HG03460 (cell line): ENCODE measurements at regions not wholly inside any gene's neighbourhood (a gene's known extent, or its start where the extent isn't known, plus 50 kb on each side); places are given as distances from the start of the nearest gene placed in this dataset.
"Not testable (repeated sequence)": the region's sequence is repeated elsewhere in the genome, so short reads cannot be mapped to it uniquely, and the experiment has no call there.

Experiments
- ATAC-seq: cut with Tn5 transposase; IDR thresholded peaks from one replicate; pipeline ENCODE4 v1.9.1; 2021; ENCODE audit not compliant: unreplicated experiment

GRCh38 chr2:75326645-75327044 lies 127.3 kb upstream of the TACR1 start:
- ATAC-seq: no peak

- no peak for ATAC-seq
These were observed 126.3 kb upstream of the TACR1 start for GRCh38 chr2:75325594-75325993.

GRCh38 chr2:75324861-75325284 lies 125.6 kb upstream of the TACR1 start:
- ATAC-seq: no peak

GRCh38 chr2:75324141-75324540 lies 124.8 kb upstream of the TACR1 start:
- ATAC-seq: no peak

- ATAC-seq: no peak
These were observed 122.2 kb upstream of the TACR1 start for GRCh38 chr2:75321599-75321922.

GRCh38 chr2:75320898-75321598 lies 121.7 kb upstream of the TACR1 start:
- no peak for ATAC-seq

- ATAC-seq: no peak
These were observed 120.6 kb upstream of the TACR1 start for GRCh38 chr2:75319951-75320350.

GRCh38 chr2:75317802-75318201 lies 118.5 kb upstream of the TACR1 start:
- ATAC-seq: no peak

- ATAC-seq: no peak
These were observed 118.0 kb upstream of the TACR1 start for GRCh38 chr2:75317316-75317715.

GRCh38 chr2:75315436-75315835 lies 116.1 kb upstream of the TACR1 start:
- no peak for ATAC-seq

- ATAC-seq: peak; percentile 100
These were observed 112.7 kb upstream of the TACR1 start for GRCh38 chr2:75311993-75312392.

- no peak for ATAC-seq
These were observed 112.2 kb upstream of the TACR1 start for GRCh38 chr2:75311521-75311920.

- no peak for ATAC-seq
These were observed 111.6 kb upstream of the TACR1 start for GRCh38 chr2:75310876-75311275.

GRCh38 chr2:75309596-75310463 lies 110.5 kb upstream of the TACR1 start:
- no peak for ATAC-seq

- ATAC-seq: no peak
These were observed 103.9 kb upstream of the TACR1 start for GRCh38 chr2:75303227-75303626.

- ATAC-seq: no peak
These were observed 95.0 kb upstream of the TACR1 start for GRCh38 chr2:75294362-75294761.

GRCh38 chr2:75292826-75293225 lies 93.5 kb upstream of the TACR1 start:
- ATAC-seq: no peak

- ATAC-seq: no peak
These were observed 91.4 kb upstream of the TACR1 start for GRCh38 chr2:75290600-75291150.

- no peak for ATAC-seq
These were observed 90.5 kb upstream of the TACR1 start for GRCh38 chr2:75289771-75290170.

- not testable (repeated sequence) for ATAC-seq
These were observed 89.9 kb upstream of the TACR1 start for GRCh38 chr2:75289178-75289577.

- peak; percentile 49 for ATAC-seq
These were observed 89.4 kb upstream of the TACR1 start for GRCh38 chr2:75288760-75289159.
